Upper lobe of left lung (tissue), 4 donors: ENCODE measurements at regions not wholly inside any gene's neighbourhood (a gene's known extent, or its start where the extent isn't known, plus 50 kb on each side); places are given as distances from the start of the nearest gene placed in this dataset.

ENCODE experiments used
- EP300 ChIP-seq, 4 donors: sonication (generic); formaldehyde crosslinking; IDR thresholded peaks; one replicate each; pipeline ENCODE4 v1.5.1; 2017; ENCODE audit warnings: antibody characterized with exemption in 4 of 4, control low read depth in 2 of 4
- POLR2A ChIP-seq, 4 donors: fragments of 450-650 bp; IDR thresholded peaks; one replicate each; pipeline ENCODE4 v1.5.1; 2016 to 2017; ENCODE audit warnings: antibody characterized with exemption in 4 of 4, mild to moderate bottlenecking in 2 of 4
- POLR2AphosphoS5 ChIP-seq, 2 donors: sonication (generic); formaldehyde crosslinking; IDR thresholded peaks; one replicate each; pipeline ENCODE4 v1.5.1; 2017; ENCODE audit warnings: antibody characterized with exemption in 2 of 2
- TF ChIP-seq, protein P1 (sequence below), 6 experiments: fragments of 450-650 bp in 4 of 6; fragments of 200-600 bp in 2 of 6; sonication (generic) in 2 of 6; IDR thresholded peaks; one replicate each; pipeline ENCODE4 v1.5.1; 2016 to 2019; ENCODE audit warnings: antibody characterized with exemption in 6 of 6

DNA sequence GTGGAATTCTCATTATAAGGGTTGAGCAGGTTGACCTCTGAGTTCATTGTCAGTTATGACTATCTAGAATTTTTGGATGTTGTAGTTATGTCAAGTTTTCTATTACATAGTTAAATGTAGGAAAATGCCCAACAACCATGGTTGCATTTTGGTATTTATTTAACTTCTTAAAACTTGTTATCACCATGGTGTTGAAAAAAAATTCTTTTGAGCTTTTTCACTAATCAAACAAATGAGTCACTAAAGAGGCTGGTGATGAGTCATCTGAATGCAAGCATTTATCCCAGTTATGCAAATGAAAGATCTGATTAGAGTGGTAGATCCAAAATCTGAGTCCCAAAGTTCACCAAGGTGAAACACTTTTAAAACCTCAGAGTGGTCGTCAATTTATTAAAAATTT, 624.7 kb upstream of the IGFBP3 start:
- TF ChIP-seq, protein P1, sequence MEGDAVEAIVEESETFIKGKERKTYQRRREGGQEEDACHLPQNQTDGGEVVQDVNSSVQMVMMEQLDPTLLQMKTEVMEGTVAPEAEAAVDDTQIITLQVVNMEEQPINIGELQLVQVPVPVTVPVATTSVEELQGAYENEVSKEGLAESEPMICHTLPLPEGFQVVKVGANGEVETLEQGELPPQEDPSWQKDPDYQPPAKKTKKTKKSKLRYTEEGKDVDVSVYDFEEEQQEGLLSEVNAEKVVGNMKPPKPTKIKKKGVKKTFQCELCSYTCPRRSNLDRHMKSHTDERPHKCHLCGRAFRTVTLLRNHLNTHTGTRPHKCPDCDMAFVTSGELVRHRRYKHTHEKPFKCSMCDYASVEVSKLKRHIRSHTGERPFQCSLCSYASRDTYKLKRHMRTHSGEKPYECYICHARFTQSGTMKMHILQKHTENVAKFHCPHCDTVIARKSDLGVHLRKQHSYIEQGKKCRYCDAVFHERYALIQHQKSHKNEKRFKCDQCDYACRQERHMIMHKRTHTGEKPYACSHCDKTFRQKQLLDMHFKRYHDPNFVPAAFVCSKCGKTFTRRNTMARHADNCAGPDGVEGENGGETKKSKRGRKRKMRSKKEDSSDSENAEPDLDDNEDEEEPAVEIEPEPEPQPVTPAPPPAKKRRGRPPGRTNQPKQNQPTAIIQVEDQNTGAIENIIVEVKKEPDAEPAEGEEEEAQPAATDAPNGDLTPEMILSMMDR (IDR thresholded peaks at IDR 0.05) = no peak
- TF ChIP-seq POLR2A (IDR thresholded peaks at IDR 0.05) (no peak), EP300 (IDR thresholded peaks at IDR 0.05) (peak in 1 of 4 donors; percentile 18), POLR2AphosphoS5 (IDR thresholded peaks at IDR 0.05) (no peak)
